HFF-Myc (cell line): ENCODE measurements at regions not wholly inside any gene's neighbourhood (a gene's known extent, or its start where the extent isn't known, plus 50 kb on each side); places are given as distances from the start of the nearest gene placed in this dataset.

Source experiments
- DNase-seq: peaks from one replicate; pipeline ENCODE4 v3.0.0-alpha.2; 2011; ENCODE audit warnings: low read depth; ENCODE audit errors: extremely low read depth
- H3K4me3 ChIP-seq: replicated peaks from 2 replicates; pipeline ENCODE4 v1.5.1; 2011; ENCODE audit warnings: low read depth, mild to moderate bottlenecking, control low read depth, low read length
- TF ChIP-seq, protein P1 (sequence below): IDR thresholded peaks from 2 replicates; pipeline ENCODE4 v1.5.1; 2012; ENCODE audit warnings: mild to moderate bottlenecking, low read depth, low read length, control low read depth; ENCODE audit errors: missing control alignments

DNA sequence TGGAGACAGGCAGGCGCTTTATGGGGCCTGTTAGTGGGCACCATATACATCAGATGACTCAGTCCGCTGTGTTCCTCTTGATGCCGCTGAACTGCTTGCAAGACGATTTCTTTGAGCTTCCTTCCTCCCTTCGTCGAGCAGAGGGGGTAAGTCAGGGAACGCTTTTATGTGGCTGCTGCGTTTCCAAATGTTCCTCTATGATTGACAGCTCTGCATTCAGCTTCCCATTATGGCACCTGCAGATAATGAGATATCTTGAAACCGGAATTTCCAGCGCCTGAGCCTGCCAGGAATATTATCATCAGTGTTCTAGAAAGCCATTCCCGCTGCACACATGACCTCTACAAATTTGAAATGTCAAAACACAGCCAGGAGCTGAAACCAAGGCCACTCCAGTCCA is 257.0 kb downstream of the TSHZ3 start:
- TF ChIP-seq, protein P1, sequence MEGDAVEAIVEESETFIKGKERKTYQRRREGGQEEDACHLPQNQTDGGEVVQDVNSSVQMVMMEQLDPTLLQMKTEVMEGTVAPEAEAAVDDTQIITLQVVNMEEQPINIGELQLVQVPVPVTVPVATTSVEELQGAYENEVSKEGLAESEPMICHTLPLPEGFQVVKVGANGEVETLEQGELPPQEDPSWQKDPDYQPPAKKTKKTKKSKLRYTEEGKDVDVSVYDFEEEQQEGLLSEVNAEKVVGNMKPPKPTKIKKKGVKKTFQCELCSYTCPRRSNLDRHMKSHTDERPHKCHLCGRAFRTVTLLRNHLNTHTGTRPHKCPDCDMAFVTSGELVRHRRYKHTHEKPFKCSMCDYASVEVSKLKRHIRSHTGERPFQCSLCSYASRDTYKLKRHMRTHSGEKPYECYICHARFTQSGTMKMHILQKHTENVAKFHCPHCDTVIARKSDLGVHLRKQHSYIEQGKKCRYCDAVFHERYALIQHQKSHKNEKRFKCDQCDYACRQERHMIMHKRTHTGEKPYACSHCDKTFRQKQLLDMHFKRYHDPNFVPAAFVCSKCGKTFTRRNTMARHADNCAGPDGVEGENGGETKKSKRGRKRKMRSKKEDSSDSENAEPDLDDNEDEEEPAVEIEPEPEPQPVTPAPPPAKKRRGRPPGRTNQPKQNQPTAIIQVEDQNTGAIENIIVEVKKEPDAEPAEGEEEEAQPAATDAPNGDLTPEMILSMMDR = no peak
- DNase-seq = no peak
- no peak overlapping the region for H3K4me3 ChIP-seq

DNA sequence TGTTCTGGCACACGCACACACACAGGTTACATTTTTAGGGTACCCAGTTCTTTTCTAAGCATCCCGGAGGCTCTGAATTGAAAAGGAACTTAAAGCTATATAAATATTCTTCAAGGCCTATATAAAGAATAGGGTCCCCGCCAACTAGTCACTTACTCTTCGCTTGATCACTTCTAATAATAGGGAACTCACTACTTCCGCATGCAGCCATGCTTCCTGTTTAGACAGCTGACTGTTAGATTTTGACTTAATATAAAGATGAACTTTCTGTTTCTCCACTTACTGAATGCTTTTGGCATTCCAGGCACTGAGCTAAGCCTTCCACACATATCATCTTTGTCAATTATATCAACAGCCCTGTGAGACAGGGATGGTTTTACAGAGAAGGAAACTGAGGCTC is 259.6 kb downstream of the TSHZ3 start:
- TF ChIP-seq, protein P1 = no peak
- no peak for DNase-seq
- H3K4me3 ChIP-seq = no peak overlapping the region

- H3K4me3 ChIP-seq = no peak overlapping the region
- TF ChIP-seq, protein P1 = no peak
- no peak for DNase-seq
Measured at GRCh38 chr19:31085125-31085524, 264.1 kb downstream of the TSHZ3 start.

DNA sequence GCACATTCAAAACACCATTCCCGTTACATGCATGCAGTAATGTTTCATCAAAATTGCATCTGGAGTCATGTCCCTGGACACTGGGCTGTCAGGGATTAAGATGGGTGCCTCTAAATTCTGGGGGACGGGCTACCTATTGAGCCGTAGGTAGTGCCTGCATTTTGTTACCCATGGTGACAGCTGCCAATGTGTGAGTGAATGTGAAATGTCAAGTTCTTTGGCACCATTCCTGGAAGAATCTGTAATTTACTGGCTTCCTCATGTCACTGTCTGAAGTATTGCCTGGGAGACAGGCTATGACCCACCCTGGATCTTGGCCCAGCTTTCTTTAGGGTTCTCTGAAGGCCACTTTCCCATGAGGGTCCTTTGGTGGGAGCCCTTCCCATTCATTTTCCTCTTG is 266.1 kb downstream of the TSHZ3 start:
- TF ChIP-seq, protein P1 = no peak
- DNase-seq = no peak
- H3K4me3 ChIP-seq = no peak overlapping the region

GRCh38 chr19:31075146-31075655 is 274.0 kb downstream of the TSHZ3 start:
- no peak overlapping the region for H3K4me3 ChIP-seq
- TF ChIP-seq, protein P1 = no peak
- no peak for DNase-seq

- TF ChIP-seq, protein P1 = no peak
- DNase-seq = no peak
- no peak overlapping the region for H3K4me3 ChIP-seq
Measured at GRCh38 chr19:31074199-31075125, 274.8 kb downstream of the TSHZ3 start.
